ENCODE measurements at regions not wholly inside any gene's neighbourhood (a gene's known extent, or its start where the extent isn't known, plus 50 kb on each side); places are given as distances from the start of the nearest gene placed in this dataset.

DNA sequence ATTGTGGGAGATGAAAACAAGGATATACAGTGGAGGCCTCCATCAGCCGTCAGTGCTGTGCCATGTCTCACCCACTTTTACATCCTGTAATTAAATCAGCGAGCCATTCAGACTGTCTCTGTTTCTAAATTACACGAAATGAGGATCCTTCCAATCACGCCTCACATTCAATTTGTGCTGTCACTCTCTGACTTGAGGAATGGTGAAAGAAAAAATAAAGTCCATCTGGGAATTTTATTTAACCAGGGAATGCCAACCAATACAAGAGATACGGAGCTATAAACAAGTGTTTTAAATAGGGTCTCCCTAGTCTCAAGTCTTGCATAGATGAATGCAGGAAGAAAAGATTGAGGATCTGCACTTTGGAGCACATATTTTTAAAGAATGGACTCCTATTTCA is 72.8 kb downstream of the CMPK2 start:
- Histone ChIP-seq H4K20me1 (ENCODE audit: insufficient read depth) (no peaks in the 10 kb centered on the region), H3K4me3 (ENCODE audit: low read length) (no peak overlapping the region), H3K9me3 (ENCODE audit: low read length) (no peaks in the 10 kb centered on the region), H3K27ac (ENCODE audit: low read length) (no peak overlapping the region), H3K9ac (ENCODE audit: low read length) (no peak overlapping the region), H3K79me2 (replicated peaks; ENCODE audit: insufficient read depth, low read length) (no peaks in the 10 kb centered on the region), H3K4me2 (ENCODE audit: low read length) (no peak overlapping the region), H2AFZ (ENCODE audit: low read depth, low read length) (no peak overlapping the region), H3K9me2 (ENCODE audit: insufficient read depth, low read length) (no peaks in the 10 kb centered on the region), H3K36me3 (ENCODE audit: insufficient read depth, low read length) (no peaks in the 10 kb centered on the region), H3F3A (ENCODE audit: insufficient read depth, low read length, poor library complexity, severe bottlenecking) (no peaks in the 10 kb centered on the region), H3K27me3 (ENCODE audit: insufficient read depth, low read depth, low read length) (no peaks in the 10 kb centered on the region)
- TF ChIP-seq TAF1 (IDR thresholded peaks at IDR 0.05; ENCODE audit: low read depth) (no peak), MXI1 (conservative IDR thresholded peaks at IDR 0.05; ENCODE audit: poor library complexity, severe bottlenecking) (no peak), RAD21 (conservative IDR thresholded peaks at IDR 0.05) (no peak), POLR2AphosphoS5 (IDR thresholded peaks at IDR 0.05) (no peak), EZH2 (IDR thresholded peaks at IDR 0.05; ENCODE audit: borderline replicate concordance, insufficient read depth, low read length, poor library complexity, severe bottlenecking) (no peak), EP300 (conservative IDR thresholded peaks at IDR 0.05; ENCODE audit: poor library complexity, severe bottlenecking) (no peak), SMC3 (conservative IDR thresholded peaks at IDR 0.05; ENCODE audit: poor library complexity) (no peak)
- TF ChIP-seq, protein P1, sequence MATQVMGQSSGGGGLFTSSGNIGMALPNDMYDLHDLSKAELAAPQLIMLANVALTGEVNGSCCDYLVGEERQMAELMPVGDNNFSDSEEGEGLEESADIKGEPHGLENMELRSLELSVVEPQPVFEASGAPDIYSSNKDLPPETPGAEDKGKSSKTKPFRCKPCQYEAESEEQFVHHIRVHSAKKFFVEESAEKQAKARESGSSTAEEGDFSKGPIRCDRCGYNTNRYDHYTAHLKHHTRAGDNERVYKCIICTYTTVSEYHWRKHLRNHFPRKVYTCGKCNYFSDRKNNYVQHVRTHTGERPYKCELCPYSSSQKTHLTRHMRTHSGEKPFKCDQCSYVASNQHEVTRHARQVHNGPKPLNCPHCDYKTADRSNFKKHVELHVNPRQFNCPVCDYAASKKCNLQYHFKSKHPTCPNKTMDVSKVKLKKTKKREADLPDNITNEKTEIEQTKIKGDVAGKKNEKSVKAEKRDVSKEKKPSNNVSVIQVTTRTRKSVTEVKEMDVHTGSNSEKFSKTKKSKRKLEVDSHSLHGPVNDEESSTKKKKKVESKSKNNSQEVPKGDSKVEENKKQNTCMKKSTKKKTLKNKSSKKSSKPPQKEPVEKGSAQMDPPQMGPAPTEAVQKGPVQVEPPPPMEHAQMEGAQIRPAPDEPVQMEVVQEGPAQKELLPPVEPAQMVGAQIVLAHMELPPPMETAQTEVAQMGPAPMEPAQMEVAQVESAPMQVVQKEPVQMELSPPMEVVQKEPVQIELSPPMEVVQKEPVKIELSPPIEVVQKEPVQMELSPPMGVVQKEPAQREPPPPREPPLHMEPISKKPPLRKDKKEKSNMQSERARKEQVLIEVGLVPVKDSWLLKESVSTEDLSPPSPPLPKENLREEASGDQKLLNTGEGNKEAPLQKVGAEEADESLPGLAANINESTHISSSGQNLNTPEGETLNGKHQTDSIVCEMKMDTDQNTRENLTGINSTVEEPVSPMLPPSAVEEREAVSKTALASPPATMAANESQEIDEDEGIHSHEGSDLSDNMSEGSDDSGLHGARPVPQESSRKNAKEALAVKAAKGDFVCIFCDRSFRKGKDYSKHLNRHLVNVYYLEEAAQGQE (IDR thresholded peaks at IDR 0.05; ENCODE audit: borderline replicate concordance) = no peak
- TF ChIP-seq, protein P2, sequence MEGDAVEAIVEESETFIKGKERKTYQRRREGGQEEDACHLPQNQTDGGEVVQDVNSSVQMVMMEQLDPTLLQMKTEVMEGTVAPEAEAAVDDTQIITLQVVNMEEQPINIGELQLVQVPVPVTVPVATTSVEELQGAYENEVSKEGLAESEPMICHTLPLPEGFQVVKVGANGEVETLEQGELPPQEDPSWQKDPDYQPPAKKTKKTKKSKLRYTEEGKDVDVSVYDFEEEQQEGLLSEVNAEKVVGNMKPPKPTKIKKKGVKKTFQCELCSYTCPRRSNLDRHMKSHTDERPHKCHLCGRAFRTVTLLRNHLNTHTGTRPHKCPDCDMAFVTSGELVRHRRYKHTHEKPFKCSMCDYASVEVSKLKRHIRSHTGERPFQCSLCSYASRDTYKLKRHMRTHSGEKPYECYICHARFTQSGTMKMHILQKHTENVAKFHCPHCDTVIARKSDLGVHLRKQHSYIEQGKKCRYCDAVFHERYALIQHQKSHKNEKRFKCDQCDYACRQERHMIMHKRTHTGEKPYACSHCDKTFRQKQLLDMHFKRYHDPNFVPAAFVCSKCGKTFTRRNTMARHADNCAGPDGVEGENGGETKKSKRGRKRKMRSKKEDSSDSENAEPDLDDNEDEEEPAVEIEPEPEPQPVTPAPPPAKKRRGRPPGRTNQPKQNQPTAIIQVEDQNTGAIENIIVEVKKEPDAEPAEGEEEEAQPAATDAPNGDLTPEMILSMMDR (IDR thresholded peaks at IDR 0.05; ENCODE audit: poor library complexity, severe bottlenecking) = no peak

DNA sequence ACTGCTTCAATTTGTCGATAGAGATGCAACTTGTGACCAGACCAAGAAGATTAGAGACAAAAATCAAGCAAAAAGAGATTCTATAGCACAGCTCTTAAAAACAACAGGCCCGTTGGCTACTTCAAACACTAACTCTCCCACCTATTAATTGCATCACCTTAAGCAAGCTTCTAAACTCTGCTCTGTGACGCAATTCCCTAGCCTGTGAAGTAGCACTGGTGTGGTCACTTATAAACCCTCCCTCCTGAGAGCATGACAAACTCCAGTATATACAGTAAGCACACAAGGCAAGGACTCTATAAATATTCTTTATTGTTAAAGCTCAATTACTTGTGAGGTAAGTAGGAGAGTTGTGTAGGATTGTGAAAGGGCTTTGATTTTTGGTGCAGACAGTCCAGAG is 72.3 kb downstream of the CMPK2 start:
- Histone ChIP-seq H2AFZ (ENCODE audit: low read depth, low read length) (no peak overlapping the region), H3K27me3 (ENCODE audit: insufficient read depth, low read depth, low read length) (no peaks in the 10 kb centered on the region), H4K20me1 (ENCODE audit: insufficient read depth) (no peaks in the 10 kb centered on the region), H3K9ac (ENCODE audit: low read length) (no peak overlapping the region), H3K4me3 (ENCODE audit: low read length) (no peak overlapping the region), H3F3A (ENCODE audit: insufficient read depth, low read length, poor library complexity, severe bottlenecking) (no peaks in the 10 kb centered on the region), H3K79me2 (replicated peaks; ENCODE audit: insufficient read depth, low read length) (no peaks in the 10 kb centered on the region), H3K4me2 (ENCODE audit: low read length) (no peak overlapping the region), H3K9me3 (ENCODE audit: low read length) (no peaks in the 10 kb centered on the region), H3K9me2 (ENCODE audit: insufficient read depth, low read length) (no peaks in the 10 kb centered on the region), H3K36me3 (ENCODE audit: insufficient read depth, low read length) (no peaks in the 10 kb centered on the region), H3K27ac (ENCODE audit: low read length) (no peak overlapping the region)
- no peak for TF ChIP-seq EP300 (conservative IDR thresholded peaks at IDR 0.05; ENCODE audit: poor library complexity, severe bottlenecking)
- TF ChIP-seq EZH2 (IDR thresholded peaks at IDR 0.05; ENCODE audit: borderline replicate concordance, insufficient read depth, low read length, poor library complexity, severe bottlenecking) = no peak
- TF ChIP-seq, protein P1 (IDR thresholded peaks at IDR 0.05; ENCODE audit: borderline replicate concordance) = no peak
- TF ChIP-seq MXI1 (conservative IDR thresholded peaks at IDR 0.05; ENCODE audit: poor library complexity, severe bottlenecking) = no peak
- TF ChIP-seq POLR2AphosphoS5 (IDR thresholded peaks at IDR 0.05) = no peak
- TF ChIP-seq, protein P2 (IDR thresholded peaks at IDR 0.05; ENCODE audit: poor library complexity, severe bottlenecking) = no peak
- TF ChIP-seq SMC3 (conservative IDR thresholded peaks at IDR 0.05; ENCODE audit: poor library complexity) = no peak
- TF ChIP-seq TAF1 (IDR thresholded peaks at IDR 0.05; ENCODE audit: low read depth) = no peak
- no peak for TF ChIP-seq RAD21 (conservative IDR thresholded peaks at IDR 0.05)

Data from neural cell (in vitro differentiated cells).